ENCODE measurements at regions not wholly inside any gene's neighbourhood (a gene's known extent, or its start where the extent isn't known, plus 50 kb on each side); places are given as distances from the start of the nearest gene placed in this dataset.
"Not testable (repeated sequence)": the region's sequence is repeated elsewhere in the genome, so short reads cannot be mapped to it uniquely, and the experiment has no call there.

DNA sequence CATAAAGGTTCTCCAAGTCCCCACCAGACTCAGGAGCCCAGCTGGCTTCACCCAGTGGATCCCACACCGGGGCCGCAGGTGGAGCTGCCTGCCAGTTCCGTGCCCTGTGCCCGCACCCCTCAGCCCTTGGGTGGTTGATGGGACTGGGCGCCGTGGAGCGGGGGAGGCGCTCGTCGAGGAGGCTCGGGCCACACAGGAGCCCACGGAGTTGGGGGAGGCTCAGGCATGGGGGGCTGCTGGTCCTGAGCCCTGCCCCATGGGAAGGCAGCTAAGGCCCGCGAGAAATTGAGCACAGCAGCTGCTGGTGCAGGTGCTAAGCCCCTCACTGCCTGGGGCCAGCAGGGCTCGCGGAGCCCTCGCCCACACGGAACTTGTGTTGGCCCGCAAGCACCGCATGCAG is 234.4 kb upstream of the HSF2 start:
- 86 to 89% methylated on average over 20 of the region's 20 CpGs for WGBS, 2 experiments

DNA sequence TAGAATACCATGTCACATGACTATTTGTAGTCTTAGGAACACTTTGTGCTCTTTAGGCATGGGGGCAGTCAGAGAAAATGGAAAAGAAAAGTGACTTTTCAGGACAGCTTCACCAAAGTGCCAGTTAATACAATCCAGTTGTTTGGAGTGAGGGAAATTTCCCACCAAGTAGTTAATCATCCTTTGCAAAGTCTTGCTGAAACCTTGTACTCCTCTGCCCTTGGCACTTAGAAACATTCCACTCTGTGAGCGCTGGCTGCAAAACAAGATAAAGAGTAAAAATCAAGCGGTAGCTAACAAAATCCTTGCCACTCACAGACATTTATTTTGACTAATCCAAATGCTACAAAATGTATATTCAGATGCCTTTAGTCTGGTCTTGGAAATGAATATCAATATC is 229.2 kb upstream of the HSF2 start:
- Histone ChIP-seq H3K36me3 (ENCODE audit: control insufficient read depth, insufficient read depth, low read length) (no peaks in the 10 kb centered on the region), H3K9me3 (ENCODE audit: control insufficient read depth, low read length) (no peaks in the 10 kb centered on the region), H3K4me3 (ENCODE audit: insufficient read depth, low read depth, low read length) (no peak overlapping the region), H3K27me3 (ENCODE audit: control insufficient read depth, insufficient read depth, low read length, poor library complexity, severe bottlenecking) (no peaks in the 10 kb centered on the region), H3K4me1 (ENCODE audit: control insufficient read depth, insufficient read depth, low read length) (no peaks in the 10 kb centered on the region), H3K27ac (ENCODE audit: insufficient read depth, low read depth, low read length, poor library complexity, severe bottlenecking) (no peak overlapping the region)
- WGBS, 2 experiments: 92 to 97% methylated on average over 2 of the region's 2 CpGs

More for the DNA sequence above, 234.4 kb upstream of the HSF2 start:
- no peaks in the 10 kb centered on the region for H3K27me3 ChIP-seq (ENCODE audit: control insufficient read depth, insufficient read depth, low read length, poor library complexity, severe bottlenecking)
- H3K9me3 ChIP-seq (ENCODE audit: control insufficient read depth, low read length): no peaks in the 10 kb centered on the region
- H3K36me3 ChIP-seq (ENCODE audit: control insufficient read depth, insufficient read depth, low read length): no peaks in the 10 kb centered on the region
- no peaks in the 10 kb centered on the region for H3K4me1 ChIP-seq (ENCODE audit: control insufficient read depth, insufficient read depth, low read length)
- H3K27ac ChIP-seq (ENCODE audit: insufficient read depth, low read depth, low read length, poor library complexity, severe bottlenecking): no peak overlapping the region
- H3K4me3 ChIP-seq (ENCODE audit: insufficient read depth, low read depth, low read length): no peak overlapping the region

DNA sequence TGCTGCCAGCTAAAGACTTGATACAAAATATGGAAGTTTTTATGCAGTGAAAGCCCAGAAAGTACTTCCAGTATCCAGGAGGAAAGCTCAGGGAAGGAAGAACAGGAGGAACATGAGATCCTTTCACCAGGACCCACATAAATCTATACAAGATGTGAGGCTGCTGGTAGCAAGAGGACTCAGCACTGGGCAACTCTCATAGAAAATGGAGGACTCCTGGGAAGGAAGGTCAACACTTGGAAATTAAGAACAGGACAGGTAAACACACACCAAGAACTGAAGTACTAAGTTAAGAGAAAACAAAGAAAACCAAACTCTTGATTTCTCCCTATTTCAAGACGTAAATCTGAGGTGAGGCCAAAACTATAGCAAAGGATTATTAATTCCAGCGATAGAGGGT is 220.5 kb upstream of the HSF2 start:
- no peaks in the 10 kb centered on the region for H3K27me3 ChIP-seq (ENCODE audit: control insufficient read depth, insufficient read depth, low read length, poor library complexity, severe bottlenecking)
- H3K4me3 ChIP-seq (ENCODE audit: insufficient read depth, low read depth, low read length): no peak overlapping the region
- no peaks in the 10 kb centered on the region for H3K4me1 ChIP-seq (ENCODE audit: control insufficient read depth, insufficient read depth, low read length)
- 86 to 92% methylated on average over 1 to 2 of the region's 2 CpGs for WGBS, 2 experiments
- H3K36me3 ChIP-seq (ENCODE audit: control insufficient read depth, insufficient read depth, low read length): no peaks in the 10 kb centered on the region
- H3K27ac ChIP-seq (ENCODE audit: insufficient read depth, low read depth, low read length, poor library complexity, severe bottlenecking): no peak overlapping the region
- H3K9me3 ChIP-seq (ENCODE audit: control insufficient read depth, low read length): no peaks in the 10 kb centered on the region

DNA sequence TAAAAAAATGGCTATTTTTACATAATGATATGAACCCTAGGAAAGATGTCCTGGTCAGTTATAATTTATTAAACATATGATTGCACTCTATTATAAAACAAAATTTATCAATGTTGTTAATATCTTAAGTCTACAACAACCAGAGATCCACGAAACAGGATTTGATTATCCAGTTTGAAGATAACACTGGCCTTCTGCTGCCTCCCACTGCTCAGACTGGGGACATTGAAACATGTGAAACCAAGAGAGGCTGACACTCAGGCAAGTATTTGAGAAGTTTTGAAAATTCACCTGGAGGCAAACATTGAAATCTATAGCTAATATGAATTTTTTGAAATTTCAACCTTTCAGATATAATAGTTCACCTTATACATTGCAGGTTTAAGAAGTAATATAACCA is 219.3 kb upstream of the HSF2 start:
- no peaks in the 10 kb centered on the region for H3K36me3 ChIP-seq (ENCODE audit: control insufficient read depth, insufficient read depth, low read length)
- no peaks in the 10 kb centered on the region for H3K9me3 ChIP-seq (ENCODE audit: control insufficient read depth, low read length)
- H3K4me1 ChIP-seq (ENCODE audit: control insufficient read depth, insufficient read depth, low read length): no peaks in the 10 kb centered on the region
- H3K27me3 ChIP-seq (ENCODE audit: control insufficient read depth, insufficient read depth, low read length, poor library complexity, severe bottlenecking): no peaks in the 10 kb centered on the region
- H3K4me3 ChIP-seq (ENCODE audit: insufficient read depth, low read depth, low read length): no peak overlapping the region
- WGBS, 2 experiments: 90 to 92% methylated on average over 1 of the region's 1 CpG
- no peak overlapping the region for H3K27ac ChIP-seq (ENCODE audit: insufficient read depth, low read depth, low read length, poor library complexity, severe bottlenecking)

DNA sequence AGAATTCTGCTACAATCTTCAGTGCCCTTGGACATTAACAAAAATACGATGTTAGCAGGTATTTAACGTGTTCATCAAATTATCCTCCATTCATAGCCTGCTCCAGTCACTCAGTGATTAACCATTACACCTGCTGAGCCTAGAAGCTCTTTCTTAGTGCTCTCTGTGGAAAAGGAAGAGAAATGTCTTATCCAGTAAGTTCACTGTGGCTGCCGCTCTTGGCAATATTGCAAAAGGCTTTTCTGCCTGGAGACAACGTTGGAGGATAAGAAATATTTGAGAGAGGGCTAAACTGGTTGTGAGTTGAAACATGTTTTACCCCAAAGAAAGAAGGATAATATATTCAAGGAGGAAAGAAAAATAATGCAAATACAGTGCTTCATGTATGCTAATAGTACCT is 217.4 kb upstream of the HSF2 start:
- Histone ChIP-seq H3K4me1 (ENCODE audit: control insufficient read depth, insufficient read depth, low read length) (no peaks in the 10 kb centered on the region), H3K27me3 (ENCODE audit: control insufficient read depth, insufficient read depth, low read length, poor library complexity, severe bottlenecking) (no peaks in the 10 kb centered on the region), H3K36me3 (ENCODE audit: control insufficient read depth, insufficient read depth, low read length) (no peaks in the 10 kb centered on the region), H3K27ac (ENCODE audit: insufficient read depth, low read depth, low read length, poor library complexity, severe bottlenecking) (no peak overlapping the region), H3K9me3 (ENCODE audit: control insufficient read depth, low read length) (no peaks in the 10 kb centered on the region), H3K4me3 (ENCODE audit: insufficient read depth, low read depth, low read length) (no peak overlapping the region)
- WGBS, 2 experiments: 84 to 88% methylated on average over 4 of the region's 4 CpGs

DNA sequence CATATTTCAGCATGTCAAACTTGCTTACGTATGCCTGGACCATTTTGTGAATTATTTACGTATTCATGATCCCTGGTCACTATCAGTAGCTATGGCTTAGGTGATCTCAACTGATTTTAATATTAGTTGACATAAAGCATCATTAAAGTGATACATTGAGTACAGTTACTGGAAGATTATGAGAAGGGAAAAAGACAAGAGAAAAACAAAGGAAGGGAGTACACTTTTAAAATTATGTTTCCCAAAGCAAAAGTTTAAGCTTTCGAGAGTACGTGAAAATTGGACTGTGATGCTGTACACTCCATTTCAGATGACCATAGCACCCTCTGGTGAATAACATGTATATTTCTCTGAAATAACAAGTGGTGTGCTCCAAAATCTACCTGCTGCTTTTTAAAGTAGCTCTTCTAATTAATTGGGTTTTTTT is 215.0 kb upstream of the HSF2 start:
- Histone ChIP-seq H3K27me3 (ENCODE audit: control insufficient read depth, insufficient read depth, low read length, poor library complexity, severe bottlenecking) (no peaks in the 10 kb centered on the region), H3K36me3 (ENCODE audit: control insufficient read depth, insufficient read depth, low read length) (no peaks in the 10 kb centered on the region), H3K4me3 (ENCODE audit: insufficient read depth, low read depth, low read length) (no peak overlapping the region), H3K9me3 (ENCODE audit: control insufficient read depth, low read length) (no peaks in the 10 kb centered on the region), H3K4me1 (ENCODE audit: control insufficient read depth, insufficient read depth, low read length) (no peaks in the 10 kb centered on the region), H3K27ac (ENCODE audit: insufficient read depth, low read depth, low read length, poor library complexity, severe bottlenecking) (no peak overlapping the region)
- 89 to 94% methylated on average over 4 of the region's 4 CpGs for WGBS, 2 experiments

DNA sequence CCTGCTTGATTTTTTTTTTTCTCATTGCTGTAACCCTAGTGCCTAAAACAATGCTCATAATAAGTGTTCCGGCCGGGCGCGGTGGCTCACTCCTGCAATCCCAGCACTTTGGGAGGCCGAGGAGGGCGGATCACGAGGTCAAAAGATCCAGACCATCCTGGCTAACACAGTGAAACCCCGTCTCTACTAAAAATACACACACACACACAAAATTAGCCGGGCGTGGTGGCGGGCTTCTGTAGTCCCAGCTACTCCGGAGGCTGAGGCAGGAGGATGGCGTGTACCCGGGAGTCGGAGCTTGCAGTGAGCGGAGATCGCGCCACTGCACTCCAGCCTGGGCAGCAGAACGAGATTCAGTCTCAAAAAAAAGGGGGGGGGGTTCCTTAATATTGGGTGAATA is 214.0 kb upstream of the HSF2 start:
- not testable (repeated sequence) for H3K27ac ChIP-seq (ENCODE audit: insufficient read depth, low read depth, low read length, poor library complexity, severe bottlenecking); H3K27me3 ChIP-seq (ENCODE audit: control insufficient read depth, insufficient read depth, low read length, poor library complexity, severe bottlenecking); H3K36me3 ChIP-seq (ENCODE audit: control insufficient read depth, insufficient read depth, low read length); H3K4me3 ChIP-seq (ENCODE audit: insufficient read depth, low read depth, low read length); H3K4me1 ChIP-seq (ENCODE audit: control insufficient read depth, insufficient read depth, low read length); H3K9me3 ChIP-seq (ENCODE audit: control insufficient read depth, low read length)
- WGBS, 2 experiments: 90 to 92% methylated on average over 19 of the region's 19 CpGs

DNA sequence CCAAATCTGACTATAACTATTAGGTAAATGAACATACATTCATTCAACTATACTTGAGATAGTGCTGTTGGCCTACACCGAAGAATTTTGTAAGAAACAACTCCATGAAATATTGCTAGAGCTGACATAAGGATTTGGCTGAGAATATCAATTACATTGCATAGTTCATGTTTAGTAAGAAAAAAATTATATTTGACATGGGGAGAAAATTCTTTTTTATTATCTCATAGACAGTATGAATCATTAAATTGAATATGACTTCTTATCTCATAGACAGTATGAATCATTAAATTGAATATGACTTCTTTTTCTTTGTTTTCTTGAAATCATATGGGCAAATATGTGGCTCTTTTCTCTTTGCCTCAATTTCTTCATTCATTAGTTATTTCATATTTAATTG is 212.3 kb upstream of the HSF2 start:
- Histone ChIP-seq H3K27me3 (ENCODE audit: control insufficient read depth, insufficient read depth, low read length, poor library complexity, severe bottlenecking) (no peaks in the 10 kb centered on the region), H3K4me1 (ENCODE audit: control insufficient read depth, insufficient read depth, low read length) (no peaks in the 10 kb centered on the region), H3K4me3 (ENCODE audit: insufficient read depth, low read depth, low read length) (no peak overlapping the region), H3K9me3 (ENCODE audit: control insufficient read depth, low read length) (no peaks in the 10 kb centered on the region), H3K27ac (ENCODE audit: insufficient read depth, low read depth, low read length, poor library complexity, severe bottlenecking) (no peak overlapping the region), H3K36me3 (ENCODE audit: control insufficient read depth, insufficient read depth, low read length) (no peaks in the 10 kb centered on the region)
- WGBS, 2 experiments: 33% methylated on average over 1 of the region's 1 CpG; no CpG with 5 or more reads in 1 of the 2 experiments

DNA sequence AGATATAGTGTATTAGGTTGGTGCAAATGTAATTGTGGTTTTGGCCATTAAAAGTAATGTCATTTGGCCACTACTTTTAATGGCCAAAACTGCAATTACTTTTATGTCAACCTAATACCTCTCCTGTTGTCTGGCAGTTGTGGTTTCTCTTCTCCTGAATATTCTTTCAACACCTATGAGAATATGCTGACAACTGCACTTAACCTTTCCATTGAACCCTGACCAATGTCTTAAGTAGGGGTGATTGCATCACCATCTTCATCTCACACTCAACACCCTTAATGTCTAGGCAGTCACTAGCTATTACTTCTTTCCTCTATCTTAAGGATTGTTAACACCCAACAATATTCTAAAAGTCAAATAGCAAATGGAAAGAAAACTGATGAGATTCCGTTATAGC is 200.5 kb upstream of the HSF2 start:
- 20% methylated on average over 1 of the region's 1 CpG; no CpG with 5 or more reads in 1 of the 2 experiments for WGBS, 2 experiments
- Histone ChIP-seq H3K27me3 (ENCODE audit: control insufficient read depth, insufficient read depth, low read length, poor library complexity, severe bottlenecking) (no peaks in the 10 kb centered on the region), H3K4me1 (ENCODE audit: control insufficient read depth, insufficient read depth, low read length) (no peaks in the 10 kb centered on the region), H3K27ac (ENCODE audit: insufficient read depth, low read depth, low read length, poor library complexity, severe bottlenecking) (no peak overlapping the region), H3K9me3 (ENCODE audit: control insufficient read depth, low read length) (no peaks in the 10 kb centered on the region), H3K36me3 (ENCODE audit: control insufficient read depth, insufficient read depth, low read length) (no peaks in the 10 kb centered on the region), H3K4me3 (ENCODE audit: insufficient read depth, low read depth, low read length) (no peak overlapping the region)

DNA sequence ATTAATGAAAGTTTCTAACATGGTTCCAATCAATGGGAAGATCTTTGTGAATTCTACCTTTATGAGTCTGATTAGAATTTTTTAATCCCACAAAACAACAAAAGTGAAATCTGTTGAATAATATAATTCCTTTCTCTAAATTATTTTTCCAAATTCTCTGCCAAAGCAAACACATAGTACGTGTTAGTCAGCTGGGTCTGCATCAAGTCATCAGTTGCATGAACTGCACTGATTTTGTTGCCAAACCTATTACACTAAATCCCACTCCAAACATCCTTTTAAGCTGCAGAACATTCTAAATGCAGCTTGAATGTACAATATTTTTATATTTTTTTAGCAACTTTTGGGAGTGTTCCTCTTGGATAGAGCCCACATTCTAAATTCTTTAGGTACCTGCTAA is 199.0 kb upstream of the HSF2 start:
- no peak overlapping the region for H3K27ac ChIP-seq (ENCODE audit: insufficient read depth, low read depth, low read length, poor library complexity, severe bottlenecking)
- H3K36me3 ChIP-seq (ENCODE audit: control insufficient read depth, insufficient read depth, low read length): no peaks in the 10 kb centered on the region
- 95 to 100% methylated on average over 1 of the region's 1 CpG for WGBS, 2 experiments
- no peaks in the 10 kb centered on the region for H3K27me3 ChIP-seq (ENCODE audit: control insufficient read depth, insufficient read depth, low read length, poor library complexity, severe bottlenecking)
- H3K9me3 ChIP-seq (ENCODE audit: control insufficient read depth, low read length): no peaks in the 10 kb centered on the region
- no peaks in the 10 kb centered on the region for H3K4me1 ChIP-seq (ENCODE audit: control insufficient read depth, insufficient read depth, low read length)
- no peak overlapping the region for H3K4me3 ChIP-seq (ENCODE audit: insufficient read depth, low read depth, low read length)

DNA sequence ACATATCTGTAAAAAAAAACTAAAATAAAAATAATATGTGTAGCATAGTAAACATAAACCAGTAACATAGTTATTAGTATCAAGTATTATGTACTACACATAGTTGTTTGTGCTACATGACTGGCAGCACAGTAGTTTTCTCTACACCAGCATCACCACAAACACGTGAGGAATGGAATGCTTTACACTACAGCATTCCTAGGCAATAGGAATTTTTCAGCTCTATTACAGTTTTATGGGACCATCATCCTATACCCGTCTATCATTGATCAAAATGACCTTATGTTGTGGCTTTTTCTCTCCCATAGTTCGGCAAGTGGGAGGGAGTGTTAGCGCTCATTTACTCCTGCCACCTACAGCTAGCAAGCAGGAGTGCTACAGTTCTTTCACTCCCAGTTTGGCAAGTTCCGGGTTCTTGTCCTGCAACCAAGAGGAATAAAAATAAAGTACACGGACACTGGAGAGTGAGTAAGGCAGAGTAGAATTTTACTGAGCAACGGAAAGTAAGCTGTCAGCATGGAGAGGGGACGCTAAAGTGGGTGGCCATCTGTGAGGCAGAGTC is 196.8 kb upstream of the HSF2 start:
- Histone ChIP-seq H3K27ac (ENCODE audit: insufficient read depth, low read depth, low read length, poor library complexity, severe bottlenecking) (no peak overlapping the region), H3K4me1 (ENCODE audit: control insufficient read depth, insufficient read depth, low read length) (no peaks in the 10 kb centered on the region), H3K27me3 (ENCODE audit: control insufficient read depth, insufficient read depth, low read length, poor library complexity, severe bottlenecking) (no peaks in the 10 kb centered on the region), H3K9me3 (ENCODE audit: control insufficient read depth, low read length) (no peaks in the 10 kb centered on the region), H3K4me3 (ENCODE audit: insufficient read depth, low read depth, low read length) (no peak overlapping the region), H3K36me3 (ENCODE audit: control insufficient read depth, insufficient read depth, low read length) (no peaks in the 10 kb centered on the region)
- WGBS, 2 experiments: 94% methylated on average over 8 of the region's 8 CpGs
